GM12891 (cell line): ENCODE measurements at regions not wholly inside any gene's neighbourhood (a gene's known extent, or its start where the extent isn't known, plus 50 kb on each side); places are given as distances from the start of the nearest gene placed in this dataset.

Source experiments
- POLR2A ChIP-seq: IDR thresholded peaks from 2 replicates; pipeline ENCODE4 v1.6.1; 2011; ENCODE audit warnings: low read depth, low read length, control low read depth
- POLR2AphosphoS5 ChIP-seq: IDR thresholded peaks from 2 replicates; pipeline ENCODE4 v1.6.1; 2011; ENCODE audit warnings: low read depth, low read length, control low read depth
- POU2F2 ChIP-seq: IDR thresholded peaks from 2 replicates; pipeline ENCODE4 v1.6.1; 2011; ENCODE audit warnings: low read depth, mild to moderate bottlenecking, control low read depth, low read length, moderate library complexity
- TAF1 ChIP-seq: IDR thresholded peaks from 2 replicates; pipeline ENCODE4 v1.6.1; 2011; ENCODE audit warnings: low read depth, low read length, control low read depth

DNA sequence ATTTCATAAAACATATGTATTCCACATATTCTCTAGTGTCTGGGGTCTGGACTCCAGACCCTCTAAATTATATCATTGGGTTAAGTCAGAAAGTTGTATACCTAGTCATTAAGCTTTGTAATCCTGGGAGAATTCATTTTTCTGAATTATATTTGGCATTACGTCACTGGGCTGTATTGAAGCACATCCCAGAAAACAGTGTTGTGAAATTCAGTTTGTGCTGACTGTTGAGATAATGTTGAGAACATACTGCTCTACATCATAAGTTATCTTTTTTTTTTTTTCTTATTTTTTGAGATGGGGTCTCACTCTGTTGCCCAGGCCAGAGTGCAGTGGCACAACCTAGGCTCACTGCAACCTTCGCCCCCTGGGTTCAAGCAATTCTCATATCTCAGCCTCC is 153.1 kb upstream of the STT3B start:
- TF ChIP-seq POLR2A, result no peak
- no peak for TF ChIP-seq POLR2AphosphoS5
- no peak for TF ChIP-seq POU2F2
- TF ChIP-seq TAF1, result no peak
